Endothelial cell (in vitro differentiated cells): ENCODE measurements at regions not wholly inside any gene's neighbourhood (a gene's known extent, or its start where the extent isn't known, plus 50 kb on each side); places are given as distances from the start of the nearest gene placed in this dataset.

Experiments used
- DNase-seq: peaks from one replicate; pipeline ENCODE4 v3.0.0; 2021; ENCODE audit warnings: low spot score
- H3K27ac Mint-ChIP-seq: one replicate; pipeline ENCODE4 v1.8.0; 2021; ENCODE audit warnings: mixed read lengths, inconsistent platforms; ENCODE audit not compliant: unreplicated experiment
- H3K27me3 Mint-ChIP-seq: one replicate; pipeline ENCODE4 v1.8.0; 2021; ENCODE audit warnings: mild to moderate bottlenecking, moderate library complexity, mixed read lengths, inconsistent platforms; ENCODE audit not compliant: unreplicated experiment
- H3K36me3 Mint-ChIP-seq: one replicate; pipeline ENCODE4 v1.8.0; 2021; ENCODE audit warnings: mild to moderate bottlenecking, low read depth, mixed read lengths, inconsistent platforms; ENCODE audit not compliant: unreplicated experiment
- H3K4me1 Mint-ChIP-seq: one replicate; pipeline ENCODE4 v1.8.0; 2021; ENCODE audit warnings: mild to moderate bottlenecking, mixed read lengths, inconsistent platforms; ENCODE audit not compliant: unreplicated experiment
- H3K4me3 Mint-ChIP-seq: one replicate; pipeline ENCODE4 v1.8.0; 2021; ENCODE audit warnings: mild to moderate bottlenecking, mixed read lengths, inconsistent platforms; ENCODE audit not compliant: unreplicated experiment
- H3K9me3 Mint-ChIP-seq: one replicate; pipeline ENCODE4 v1.8.0; 2021; ENCODE audit warnings: mixed read lengths, inconsistent platforms; ENCODE audit not compliant: unreplicated experiment
- CTCF ChIP-seq: fragments of 200-600 bp; sonication (generic); IDR thresholded peaks from one replicate; pipeline ENCODE4 v1.5.0; 2021; ENCODE audit warnings: antibody characterized with exemption; ENCODE audit not compliant: unreplicated experiment

DNA sequence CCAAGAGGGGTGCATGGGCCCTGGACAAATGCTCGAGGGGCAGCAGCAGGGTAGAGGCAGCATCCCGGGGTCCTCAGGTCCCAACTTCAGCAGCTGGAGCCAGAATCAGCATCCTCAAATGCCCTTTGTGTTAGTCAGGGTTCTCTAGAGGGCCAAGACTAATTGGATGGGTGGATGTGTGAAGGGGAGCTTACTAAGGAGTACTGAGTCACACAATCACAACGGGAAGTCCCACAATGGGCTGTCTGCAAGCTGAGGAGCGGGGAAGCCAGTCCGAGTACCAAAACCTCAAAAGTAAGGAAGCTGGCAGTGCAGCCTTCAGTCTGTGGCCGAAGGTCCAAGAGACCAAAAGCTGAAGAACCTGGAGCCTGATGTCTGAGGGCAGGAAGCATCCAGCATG is 162.9 kb upstream of the TCERG1L start:
- H3K9me3 Mint-ChIP-seq, result peaks cover 42% of the 10 kb centered on the region
- DNase-seq, result no peak
- peaks cover 7% of the 10 kb centered on the region for H3K36me3 Mint-ChIP-seq
- peaks cover 8% of the 10 kb centered on the region for H3K27me3 Mint-ChIP-seq
- no peak overlapping the region for H3K27ac Mint-ChIP-seq
- H3K4me3 Mint-ChIP-seq, result no peak overlapping the region
- no peaks in the 10 kb centered on the region for H3K4me1 Mint-ChIP-seq
- TF ChIP-seq CTCF, result no peak

GRCh38 chr10:131475043-131475442 is 163.5 kb upstream of the TCERG1L start:
- no peak for TF ChIP-seq CTCF
- Mint-ChIP-seq H3K4me3 (no peak overlapping the region), H3K4me1 (no peaks in the 10 kb centered on the region), H3K36me3 (peaks cover 7% of the 10 kb centered on the region), H3K9me3 (peaks cover 44% of the 10 kb centered on the region), H3K27ac (no peak overlapping the region), H3K27me3 (peaks cover 8% of the 10 kb centered on the region)
- DNase-seq, result no peak

DNA sequence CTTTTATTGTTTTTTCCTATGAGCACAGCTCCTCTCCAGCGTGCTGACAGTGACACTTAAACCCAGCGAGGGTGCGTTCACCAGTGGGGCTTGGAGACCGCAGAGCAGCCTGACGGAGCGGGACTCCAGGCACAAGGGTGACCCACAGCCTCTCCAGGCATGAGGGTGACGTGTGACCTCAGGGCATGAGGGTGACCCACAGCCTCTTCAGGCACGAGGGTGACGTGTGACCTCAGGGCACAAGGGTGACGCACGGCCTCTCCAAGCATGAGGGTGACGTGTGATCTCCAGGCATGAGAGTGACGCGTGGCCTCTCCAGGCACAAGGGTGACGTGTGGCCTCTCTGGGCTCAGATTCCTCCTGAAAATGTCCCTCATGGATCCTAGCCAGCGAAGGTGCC is 164.3 kb upstream of the TCERG1L start:
- peaks cover 46% of the 10 kb centered on the region for H3K9me3 Mint-ChIP-seq
- H3K4me3 Mint-ChIP-seq, result no peak overlapping the region
- no peak overlapping the region for H3K27ac Mint-ChIP-seq
- H3K4me1 Mint-ChIP-seq, result no peaks in the 10 kb centered on the region
- H3K36me3 Mint-ChIP-seq, result peaks cover 7% of the 10 kb centered on the region
- no peak for TF ChIP-seq CTCF
- H3K27me3 Mint-ChIP-seq, result peaks cover 8% of the 10 kb centered on the region
- no peak for DNase-seq

GRCh38 chr10:131477457-131478121 is 166.1 kb upstream of the TCERG1L start:
- no peak overlapping the region for H3K27ac Mint-ChIP-seq
- no peak for DNase-seq
- no peak overlapping the region for H3K4me3 Mint-ChIP-seq
- no peak for TF ChIP-seq CTCF
- peaks cover 47% of the 10 kb centered on the region for H3K9me3 Mint-ChIP-seq
- peaks cover 8% of the 10 kb centered on the region for H3K27me3 Mint-ChIP-seq
- no peaks in the 10 kb centered on the region for H3K4me1 Mint-ChIP-seq
- H3K36me3 Mint-ChIP-seq, result peaks cover 11% of the 10 kb centered on the region

DNA sequence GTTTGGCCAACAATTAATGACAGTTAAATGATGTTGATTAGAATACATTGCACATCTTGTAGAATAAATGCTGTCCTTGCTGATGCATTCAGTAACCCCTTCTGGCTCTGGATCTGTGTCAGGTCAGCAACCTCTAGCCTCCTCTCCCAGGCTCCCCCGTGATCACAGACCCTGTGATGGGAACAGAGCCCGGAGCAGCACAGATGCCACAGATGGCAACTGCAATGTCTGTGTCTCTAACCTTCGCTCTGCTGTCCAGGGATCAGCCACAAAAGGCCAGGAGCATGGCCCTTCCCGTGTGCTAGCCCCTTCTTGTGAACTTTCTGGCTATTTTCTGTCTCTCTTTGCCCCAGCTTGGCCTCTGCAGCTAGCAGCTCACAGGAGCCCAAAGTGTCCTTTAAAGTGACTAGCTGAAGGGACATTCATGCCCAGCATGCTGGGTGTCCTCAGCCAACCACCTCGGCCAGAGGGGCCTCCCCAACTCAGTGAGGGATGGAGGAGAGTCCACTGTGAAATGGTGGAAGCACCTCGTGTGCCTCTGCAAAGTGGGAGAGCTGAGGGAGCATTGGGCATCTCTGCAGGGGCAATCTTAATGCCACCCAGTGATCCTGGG is 167.0 kb upstream of the TCERG1L start:
- Mint-ChIP-seq H3K27ac (no peak overlapping the region), H3K27me3 (peaks cover 8% of the 10 kb centered on the region), H3K36me3 (peaks cover 17% of the 10 kb centered on the region), H3K4me3 (no peak overlapping the region), H3K4me1 (no peaks in the 10 kb centered on the region), H3K9me3 (peaks cover 49% of the 10 kb centered on the region)
- no peak for DNase-seq
- TF ChIP-seq CTCF, result no peak
